ENCODE measurements at regions not wholly inside any gene's neighbourhood (a gene's known extent, or its start where the extent isn't known, plus 50 kb on each side); places are given as distances from the start of the nearest gene placed in this dataset.

- H3K4me1 ChIP-seq (ENCODE audit: control insufficient read depth in 1 of 2, insufficient read depth in 2 of 2, low read length in 2 of 2): peaks cover 0 to 9% of the 10 kb centered on the region in 2 experiments; a peak in 1 of 4 replicates
- no peaks in the 10 kb centered on the region for H3K36me3 ChIP-seq (ENCODE audit: control insufficient read depth in 1 of 2, insufficient read depth in 2 of 2, low read length in 2 of 2)
- ChIA-PET RAD21 (ENCODE audit: low non-redundant PET in 1 of 2, low total read pairs in 2 of 2, uncharacterized antibody in 2 of 2, unreplicated experiment in 2 of 2) (no interaction called here), CTCF (no interaction called here), POLR2A (no interaction called here)
- no peak for TF ChIP-seq EZH2 (IDR thresholded peaks at IDR 0.05)
- TF ChIP-seq JUND (IDR thresholded peaks at IDR 0.05): no peak
- no peak for TF ChIP-seq ATF3 (IDR thresholded peaks at IDR 0.05)
- no peak for TF ChIP-seq CEBPB (IDR thresholded peaks at IDR 0.05; ENCODE audit: low read depth)
- no peak for TF ChIP-seq POLR2A (IDR thresholded peaks at IDR 0.05; ENCODE audit: borderline replicate concordance, extremely low read depth, insufficient read depth, insufficient read length)
- TF ChIP-seq TCF7L2 (IDR thresholded peaks at IDR 0.05; ENCODE audit: borderline replicate concordance, extremely low read depth, insufficient read depth, insufficient read length): no peak
- TF ChIP-seq ELF1 (IDR thresholded peaks at IDR 0.05; ENCODE audit: borderline replicate concordance, low read depth): no peak
- no peak for TF ChIP-seq POLR2AphosphoS5 (IDR thresholded peaks at IDR 0.05; ENCODE audit: low read depth, low read length)
- TF ChIP-seq ZFX (IDR thresholded peaks at IDR 0.05): no peak
- TF ChIP-seq SRF (IDR thresholded peaks at IDR 0.05; ENCODE audit: low read depth): no peak
- no peak for TF ChIP-seq RAD21 (IDR thresholded peaks at IDR 0.05; ENCODE audit: low read depth)
- no peak for TF ChIP-seq ZBTB33 (IDR thresholded peaks at IDR 0.05; ENCODE audit: extremely low read depth, insufficient replicate concordance, low read length)
- TF ChIP-seq EZH2phosphoT487 (IDR thresholded peaks at IDR 0.05; ENCODE audit: borderline replicate concordance): no peak
- no peaks in the 10 kb centered on the region for H3K79me2 ChIP-seq (ENCODE audit: insufficient read depth, low read length)
- no peak overlapping the region for H3K4me2 ChIP-seq (ENCODE audit: low read length)
- intact Hi-C loops (cut with micrococcal nuclease): no loop called here
- H3K27ac ChIP-seq (ENCODE audit: low read depth, low read length): no peak overlapping the region
- H4K20me1 ChIP-seq (ENCODE audit: insufficient read depth): no peaks in the 10 kb centered on the region
- no peak overlapping the region for H3K4me3 ChIP-seq (replicated peaks in 1 of 2; ENCODE audit: low read depth in 1 of 2, low read length in 2 of 2)
- DNase-seq (ENCODE audit: low read depth, low spot score) (no peak), ATAC-seq (no peak)
- no TSS peak for BruUV-seq (replicated peaks)
- no peak overlapping the region for H3K9ac ChIP-seq (ENCODE audit: low read length)
- H3K27me3 ChIP-seq (ENCODE audit: insufficient read depth, low read length): no peaks in the 10 kb centered on the region
- H3K9me2 ChIP-seq (ENCODE audit: insufficient read depth): no peaks in the 10 kb centered on the region
- no peak overlapping the region for H2AFZ ChIP-seq (ENCODE audit: low read depth, low read length, poor library complexity, severe bottlenecking)
- H3K9me3 ChIP-seq (ENCODE audit: control insufficient read depth in 1 of 2, insufficient read depth in 1 of 2, low read depth in 1 of 2, low read length in 2 of 2): no peaks in the 10 kb centered on the region
Observed at GRCh38 chr12:13425766-13426165, 229.2 kb downstream of the EMP1 start.

Data from HCT116 (cell line).